ENCODE measurements at regions not wholly inside any gene's neighbourhood (a gene's known extent, or its start where the extent isn't known, plus 50 kb on each side); places are given as distances from the start of the nearest gene placed in this dataset.

DNA sequence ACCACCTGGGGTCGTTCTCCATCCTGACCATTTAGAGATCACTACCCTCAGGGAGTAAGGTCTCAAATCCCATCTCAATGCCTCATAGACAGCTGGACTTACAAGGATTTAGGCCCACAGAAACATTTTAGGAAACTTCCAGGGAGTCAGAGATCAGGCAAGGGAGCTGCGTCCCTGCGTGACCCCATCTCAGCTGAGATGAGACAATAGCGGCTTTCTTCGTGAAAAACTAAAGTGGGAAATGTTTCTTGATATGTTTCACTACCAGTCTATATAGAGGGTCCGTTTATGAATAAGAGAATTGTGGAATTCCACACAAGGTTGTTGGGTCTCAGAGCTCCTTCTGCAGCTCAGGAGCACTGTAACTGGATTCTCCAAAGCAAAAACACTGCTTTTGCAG lies 105.1 kb downstream of the VCPKMT start (continued):
- no peak for TF ChIP-seq EZH2phosphoT487 (IDR thresholded peaks at IDR 0.05; ENCODE audit: borderline replicate concordance)

DNA sequence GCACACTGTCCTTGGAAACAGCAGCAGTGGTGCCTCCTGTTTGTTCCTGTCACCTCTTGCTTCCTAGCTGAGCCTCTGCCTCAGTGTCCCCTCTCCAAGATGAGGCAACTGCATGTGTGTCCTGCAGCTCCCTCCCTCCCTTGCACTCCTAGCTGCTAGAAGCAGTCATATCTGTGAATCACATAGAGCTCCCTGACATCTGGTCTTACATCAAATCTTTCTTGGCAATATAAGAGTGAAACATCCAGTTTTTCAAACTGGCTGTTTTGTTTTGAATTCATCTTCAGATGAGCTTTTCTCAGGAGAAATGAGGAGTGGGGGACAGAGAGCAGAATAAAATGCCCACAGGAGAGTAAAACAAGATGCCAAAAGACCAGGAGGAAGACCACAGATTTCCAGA lies 103.7 kb downstream of the VCPKMT start:
- no TSS peak for BruUV-seq (replicated peaks)
- ChIA-PET RAD21 (ENCODE audit: low non-redundant PET in 1 of 2, low total read pairs in 2 of 2, uncharacterized antibody in 2 of 2, unreplicated experiment in 2 of 2) (no interaction called here), POLR2A (interaction anchor here (0.5 to 2.8 kb wide), 4 partner anchors 9 to 49 kb away, joined by 3 to 15 read pairs (median 5); no protein-coding TSS in a partner anchor), CTCF (no interaction called here)
- intact Hi-C loops (cut with micrococcal nuclease): no loop called here
- TF ChIP-seq, protein P1, sequence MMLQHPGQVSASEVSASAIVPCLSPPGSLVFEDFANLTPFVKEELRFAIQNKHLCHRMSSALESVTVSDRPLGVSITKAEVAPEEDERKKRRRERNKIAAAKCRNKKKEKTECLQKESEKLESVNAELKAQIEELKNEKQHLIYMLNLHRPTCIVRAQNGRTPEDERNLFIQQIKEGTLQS (IDR thresholded peaks at IDR 0.05): no peak
- no peak for TF ChIP-seq POLR2AphosphoS5 (IDR thresholded peaks at IDR 0.05; ENCODE audit: low read depth, low read length)
- no peak for TF ChIP-seq CEBPB (IDR thresholded peaks at IDR 0.05; ENCODE audit: low read depth)
- no peak for TF ChIP-seq RAD21 (IDR thresholded peaks at IDR 0.05; ENCODE audit: low read depth)
- no peak for TF ChIP-seq POLR2A (IDR thresholded peaks at IDR 0.05; ENCODE audit: borderline replicate concordance, extremely low read depth, insufficient read depth, insufficient read length)
- TF ChIP-seq SP1 (IDR thresholded peaks at IDR 0.05; ENCODE audit: low read depth): no peak
- no peak for TF ChIP-seq CBX3 (IDR thresholded peaks at IDR 0.05; ENCODE audit: low read depth)
- TF ChIP-seq, protein P2, sequence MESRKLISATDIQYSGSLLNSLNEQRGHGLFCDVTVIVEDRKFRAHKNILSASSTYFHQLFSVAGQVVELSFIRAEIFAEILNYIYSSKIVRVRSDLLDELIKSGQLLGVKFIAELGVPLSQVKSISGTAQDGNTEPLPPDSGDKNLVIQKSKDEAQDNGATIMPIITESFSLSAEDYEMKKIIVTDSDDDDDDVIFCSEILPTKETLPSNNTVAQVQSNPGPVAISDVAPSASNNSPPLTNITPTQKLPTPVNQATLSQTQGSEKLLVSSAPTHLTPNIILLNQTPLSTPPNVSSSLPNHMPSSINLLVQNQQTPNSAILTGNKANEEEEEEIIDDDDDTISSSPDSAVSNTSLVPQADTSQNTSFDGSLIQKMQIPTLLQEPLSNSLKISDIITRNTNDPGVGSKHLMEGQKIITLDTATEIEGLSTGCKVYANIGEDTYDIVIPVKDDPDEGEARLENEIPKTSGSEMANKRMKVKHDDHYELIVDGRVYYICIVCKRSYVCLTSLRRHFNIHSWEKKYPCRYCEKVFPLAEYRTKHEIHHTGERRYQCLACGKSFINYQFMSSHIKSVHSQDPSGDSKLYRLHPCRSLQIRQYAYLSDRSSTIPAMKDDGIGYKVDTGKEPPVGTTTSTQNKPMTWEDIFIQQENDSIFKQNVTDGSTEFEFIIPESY (IDR thresholded peaks at IDR 0.05; ENCODE audit: extremely low read depth, insufficient replicate concordance, low read length): no peak
- TF ChIP-seq, protein P3, sequence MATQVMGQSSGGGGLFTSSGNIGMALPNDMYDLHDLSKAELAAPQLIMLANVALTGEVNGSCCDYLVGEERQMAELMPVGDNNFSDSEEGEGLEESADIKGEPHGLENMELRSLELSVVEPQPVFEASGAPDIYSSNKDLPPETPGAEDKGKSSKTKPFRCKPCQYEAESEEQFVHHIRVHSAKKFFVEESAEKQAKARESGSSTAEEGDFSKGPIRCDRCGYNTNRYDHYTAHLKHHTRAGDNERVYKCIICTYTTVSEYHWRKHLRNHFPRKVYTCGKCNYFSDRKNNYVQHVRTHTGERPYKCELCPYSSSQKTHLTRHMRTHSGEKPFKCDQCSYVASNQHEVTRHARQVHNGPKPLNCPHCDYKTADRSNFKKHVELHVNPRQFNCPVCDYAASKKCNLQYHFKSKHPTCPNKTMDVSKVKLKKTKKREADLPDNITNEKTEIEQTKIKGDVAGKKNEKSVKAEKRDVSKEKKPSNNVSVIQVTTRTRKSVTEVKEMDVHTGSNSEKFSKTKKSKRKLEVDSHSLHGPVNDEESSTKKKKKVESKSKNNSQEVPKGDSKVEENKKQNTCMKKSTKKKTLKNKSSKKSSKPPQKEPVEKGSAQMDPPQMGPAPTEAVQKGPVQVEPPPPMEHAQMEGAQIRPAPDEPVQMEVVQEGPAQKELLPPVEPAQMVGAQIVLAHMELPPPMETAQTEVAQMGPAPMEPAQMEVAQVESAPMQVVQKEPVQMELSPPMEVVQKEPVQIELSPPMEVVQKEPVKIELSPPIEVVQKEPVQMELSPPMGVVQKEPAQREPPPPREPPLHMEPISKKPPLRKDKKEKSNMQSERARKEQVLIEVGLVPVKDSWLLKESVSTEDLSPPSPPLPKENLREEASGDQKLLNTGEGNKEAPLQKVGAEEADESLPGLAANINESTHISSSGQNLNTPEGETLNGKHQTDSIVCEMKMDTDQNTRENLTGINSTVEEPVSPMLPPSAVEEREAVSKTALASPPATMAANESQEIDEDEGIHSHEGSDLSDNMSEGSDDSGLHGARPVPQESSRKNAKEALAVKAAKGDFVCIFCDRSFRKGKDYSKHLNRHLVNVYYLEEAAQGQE (IDR thresholded peaks at IDR 0.05; ENCODE audit: low read depth): no peak
- no peak for TF ChIP-seq JUND (IDR thresholded peaks at IDR 0.05)
- TF ChIP-seq, protein P4, sequence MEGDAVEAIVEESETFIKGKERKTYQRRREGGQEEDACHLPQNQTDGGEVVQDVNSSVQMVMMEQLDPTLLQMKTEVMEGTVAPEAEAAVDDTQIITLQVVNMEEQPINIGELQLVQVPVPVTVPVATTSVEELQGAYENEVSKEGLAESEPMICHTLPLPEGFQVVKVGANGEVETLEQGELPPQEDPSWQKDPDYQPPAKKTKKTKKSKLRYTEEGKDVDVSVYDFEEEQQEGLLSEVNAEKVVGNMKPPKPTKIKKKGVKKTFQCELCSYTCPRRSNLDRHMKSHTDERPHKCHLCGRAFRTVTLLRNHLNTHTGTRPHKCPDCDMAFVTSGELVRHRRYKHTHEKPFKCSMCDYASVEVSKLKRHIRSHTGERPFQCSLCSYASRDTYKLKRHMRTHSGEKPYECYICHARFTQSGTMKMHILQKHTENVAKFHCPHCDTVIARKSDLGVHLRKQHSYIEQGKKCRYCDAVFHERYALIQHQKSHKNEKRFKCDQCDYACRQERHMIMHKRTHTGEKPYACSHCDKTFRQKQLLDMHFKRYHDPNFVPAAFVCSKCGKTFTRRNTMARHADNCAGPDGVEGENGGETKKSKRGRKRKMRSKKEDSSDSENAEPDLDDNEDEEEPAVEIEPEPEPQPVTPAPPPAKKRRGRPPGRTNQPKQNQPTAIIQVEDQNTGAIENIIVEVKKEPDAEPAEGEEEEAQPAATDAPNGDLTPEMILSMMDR (IDR thresholded peaks at IDR 0.05 in 2 of 3, conservative IDR thresholded peaks at IDR 0.05 in 1 of 3; ENCODE audit: borderline replicate concordance in 1 of 3, insufficient read depth in 1 of 3, low read depth in 2 of 3, low read length in 2 of 3): no peak
- TF ChIP-seq FOSL1 (IDR thresholded peaks at IDR 0.05; ENCODE audit: low read depth): no peak
- H3K79me2 ChIP-seq (ENCODE audit: insufficient read depth, low read length): no peaks in the 10 kb centered on the region
- peak overlapping the region; percentile 73 for H3K27ac ChIP-seq (ENCODE audit: low read depth, low read length)
- peak overlapping the region; percentile 3 for H2AFZ ChIP-seq (ENCODE audit: low read depth, low read length, poor library complexity, severe bottlenecking)
- H3K4me1 ChIP-seq (ENCODE audit: control insufficient read depth in 1 of 2, insufficient read depth in 2 of 2, low read length in 2 of 2): peaks cover 37 to 60% of the 10 kb centered on the region in 2 experiments
- H3K9ac ChIP-seq (ENCODE audit: low read length): peak overlapping the region; percentile 19
- DNase-seq (ENCODE audit: low read depth, low spot score) (no peak), ATAC-seq (no peak)
- H3K36me3 ChIP-seq (ENCODE audit: control insufficient read depth in 1 of 2, insufficient read depth in 2 of 2, low read length in 2 of 2): no peaks in the 10 kb centered on the region
- H3K9me2 ChIP-seq (ENCODE audit: insufficient read depth): no peaks in the 10 kb centered on the region
- H4K20me1 ChIP-seq (ENCODE audit: insufficient read depth): no peaks in the 10 kb centered on the region
- no peaks in the 10 kb centered on the region for H3K9me3 ChIP-seq (ENCODE audit: control insufficient read depth in 1 of 2, insufficient read depth in 1 of 2, low read depth in 1 of 2, low read length in 2 of 2)
- no peaks in the 10 kb centered on the region for H3K27me3 ChIP-seq (ENCODE audit: insufficient read depth, low read length)
- H3K4me2 ChIP-seq (ENCODE audit: low read length): peak overlapping the region; percentile 42
- no peak overlapping the region for H3K4me3 ChIP-seq (replicated peaks in 1 of 2; ENCODE audit: low read depth in 1 of 2, low read length in 2 of 2)
